DMS79 (cell line): ENCODE measurements at regions not wholly inside any gene's neighbourhood (a gene's known extent, or its start where the extent isn't known, plus 50 kb on each side); places are given as distances from the start of the nearest gene placed in this dataset.

Experiments
- DNase-seq: peaks from one replicate; lab custom pipeline; 2025; lab: John Stamatoyannopoulos, UW

DNA sequence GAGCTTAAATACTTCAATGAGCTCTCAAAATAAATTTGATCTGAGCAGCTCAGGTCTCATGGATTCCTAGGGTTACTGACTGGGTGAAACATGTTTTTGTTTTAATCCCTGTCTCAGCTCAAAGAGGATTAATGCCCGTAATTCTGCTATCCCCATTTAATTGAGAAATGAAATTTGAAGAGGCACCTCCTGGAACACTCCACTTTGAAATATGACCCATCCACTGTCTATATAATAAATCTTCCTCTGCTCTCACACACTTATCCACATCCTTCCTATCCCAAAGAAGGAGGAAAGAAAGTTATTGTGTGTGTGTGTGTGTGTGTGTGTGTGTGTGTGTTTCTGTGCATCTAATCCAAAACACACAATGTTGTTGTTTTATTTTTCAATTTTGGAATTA is 2082.4 kb upstream of the PIK3C3 start:
- no peak for DNase-seq

DNA sequence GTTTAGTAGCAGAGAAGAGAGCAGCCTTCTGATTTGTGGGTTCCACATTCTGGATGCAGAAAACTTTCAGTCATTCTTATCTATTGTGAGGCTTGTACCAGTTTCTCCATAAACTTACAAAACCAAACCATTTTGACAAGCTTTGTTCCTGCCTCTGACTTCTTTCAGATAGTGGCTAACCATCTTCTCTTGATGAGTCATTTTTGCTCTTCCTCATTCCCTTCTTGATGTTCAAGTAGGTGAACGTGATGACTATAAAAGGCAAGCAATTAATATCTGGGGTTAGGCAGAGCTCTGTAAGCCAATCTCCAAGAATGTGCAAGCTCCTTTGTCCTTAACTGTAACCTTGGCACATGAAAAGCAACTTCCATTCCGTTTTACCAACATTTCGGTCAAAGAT is 2083.1 kb upstream of the PIK3C3 start:
- no peak for DNase-seq

DNA sequence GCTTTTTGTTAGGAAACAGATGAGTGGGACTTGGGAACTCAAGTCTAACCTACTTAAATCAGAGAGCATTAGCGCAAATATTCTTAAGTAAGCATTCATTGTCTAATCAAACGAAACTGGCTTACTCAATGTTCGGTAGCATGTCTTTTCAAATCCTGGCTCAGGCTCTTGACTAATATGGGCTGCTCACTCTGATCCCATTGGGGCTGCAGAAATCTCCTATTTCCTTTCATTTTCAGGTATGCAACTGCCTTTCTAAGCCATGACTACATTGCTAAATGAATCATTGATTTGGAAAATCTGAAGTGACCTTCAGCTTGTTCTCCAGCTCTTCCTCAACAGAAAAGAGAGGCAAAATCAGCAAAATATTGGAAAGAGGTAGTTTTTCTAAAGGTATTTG is 2084.4 kb upstream of the PIK3C3 start:
- no peak for DNase-seq

DNA sequence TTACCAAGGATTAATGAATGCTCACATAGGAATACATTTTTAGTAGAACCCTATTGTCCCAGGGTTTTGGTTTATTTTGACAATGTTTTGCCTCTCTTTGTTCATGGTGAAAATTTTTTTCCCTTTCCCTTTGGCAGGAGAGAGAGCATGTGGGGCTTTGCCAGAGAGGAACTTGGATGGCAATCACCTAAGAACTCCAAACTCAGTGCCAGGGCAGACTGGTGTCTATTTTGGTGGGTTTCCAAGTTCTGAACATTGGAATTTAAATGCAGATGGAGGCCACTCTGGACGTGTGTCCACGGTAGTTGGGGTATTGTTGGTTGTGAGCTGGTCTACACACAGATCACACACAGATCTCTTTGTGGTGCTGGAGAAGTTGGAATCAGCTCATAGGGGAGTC is 2091.1 kb upstream of the PIK3C3 start:
- no peak for DNase-seq

DNA sequence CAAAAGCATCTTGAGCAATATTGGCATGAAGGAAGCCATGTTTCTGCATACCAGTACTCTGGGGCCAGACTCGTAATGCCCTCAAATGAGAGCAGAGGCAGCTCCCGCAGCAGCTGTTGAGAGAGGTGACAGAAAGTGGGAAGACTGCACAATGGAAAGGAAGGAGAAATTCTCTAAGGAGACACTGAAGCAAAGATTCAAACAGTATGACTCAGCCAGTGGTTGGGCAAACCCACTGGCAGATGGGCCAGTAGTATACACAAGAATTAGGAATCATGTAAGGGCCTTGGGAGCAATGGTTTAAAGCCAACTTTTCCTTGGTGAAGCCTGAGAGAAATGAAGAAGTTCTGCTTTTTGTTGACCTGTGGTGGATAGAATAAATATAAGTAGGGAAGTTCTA is 2092.7 kb upstream of the PIK3C3 start:
- DNase-seq: no peak

DNA sequence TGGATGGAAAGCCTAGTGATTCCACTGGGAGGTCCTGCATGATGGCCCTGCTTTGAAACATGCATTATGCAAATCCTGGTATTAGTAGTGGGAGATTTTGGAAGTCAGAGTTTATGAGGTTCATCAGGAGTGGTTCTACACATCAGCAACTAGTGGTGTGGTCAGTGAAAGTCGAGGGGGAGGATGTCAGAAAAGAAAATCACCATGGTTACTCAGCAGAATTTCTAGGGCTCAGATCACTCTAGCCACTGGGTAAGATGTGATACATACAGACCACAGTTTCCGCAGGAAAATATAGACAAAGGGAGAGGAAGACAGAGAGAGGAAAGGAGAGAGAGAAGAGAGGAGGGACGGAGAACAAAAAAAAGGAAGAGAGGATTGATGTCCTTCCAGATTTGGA is 2100.7 kb upstream of the PIK3C3 start:
- no peak for DNase-seq

DNA sequence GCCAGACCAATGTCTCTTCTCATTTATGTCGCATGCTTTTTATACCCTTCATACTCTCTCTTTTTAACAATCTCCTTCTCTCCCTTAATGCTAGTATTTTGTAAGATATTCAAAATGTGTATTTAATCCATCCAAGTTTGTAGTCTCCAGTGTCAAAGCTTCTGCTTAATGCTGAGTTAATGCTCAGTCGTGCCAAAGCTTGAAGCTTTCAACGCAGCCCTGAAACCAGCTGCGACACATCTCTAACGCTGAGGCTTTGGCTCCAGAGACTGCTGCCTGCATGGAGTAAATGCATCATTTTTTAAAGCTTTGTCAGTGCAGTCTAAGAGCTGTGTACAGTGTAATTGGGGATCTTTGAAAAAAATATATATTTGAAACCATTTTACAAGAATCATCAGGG is 2108.8 kb upstream of the PIK3C3 start:
- no peak for DNase-seq

DNA sequence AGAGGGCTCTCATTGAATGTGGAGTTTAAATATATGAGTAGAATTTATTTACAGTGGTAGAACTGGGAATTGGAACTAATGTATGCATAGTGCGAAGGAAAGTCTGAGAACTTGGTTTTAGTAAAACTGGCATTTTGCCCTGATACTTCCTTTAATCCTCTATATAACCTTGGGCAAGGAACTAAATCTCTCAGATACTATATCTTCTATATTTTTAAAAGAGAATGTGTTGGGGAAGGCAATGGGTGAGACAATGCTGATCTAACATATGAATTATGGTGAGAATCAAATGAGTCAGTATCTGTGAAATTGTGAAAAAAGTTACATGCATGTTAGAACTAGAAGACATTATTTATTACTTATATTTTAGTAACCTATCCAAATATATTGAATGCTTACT is 2109.4 kb upstream of the PIK3C3 start:
- DNase-seq: no peak

DNA sequence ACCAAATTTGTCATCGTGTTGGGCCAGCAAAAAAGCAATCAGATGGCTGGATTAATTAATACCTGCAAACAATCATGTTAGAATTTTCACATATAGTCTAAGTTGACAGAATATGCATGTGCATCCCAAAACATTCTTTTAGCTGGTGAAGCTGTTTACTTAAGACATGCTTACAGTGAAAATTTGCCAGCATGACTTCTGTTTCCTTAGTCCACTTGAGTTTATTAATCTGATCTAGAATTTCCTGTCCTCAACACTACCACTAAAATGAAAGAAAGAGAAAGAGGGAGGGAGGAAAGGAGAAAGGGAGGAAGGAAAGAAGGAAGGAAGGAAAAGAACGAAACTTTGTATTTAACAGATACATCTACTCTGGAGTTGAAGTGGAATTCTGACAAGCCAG is 2109.9 kb upstream of the PIK3C3 start:
- no peak for DNase-seq

DNA sequence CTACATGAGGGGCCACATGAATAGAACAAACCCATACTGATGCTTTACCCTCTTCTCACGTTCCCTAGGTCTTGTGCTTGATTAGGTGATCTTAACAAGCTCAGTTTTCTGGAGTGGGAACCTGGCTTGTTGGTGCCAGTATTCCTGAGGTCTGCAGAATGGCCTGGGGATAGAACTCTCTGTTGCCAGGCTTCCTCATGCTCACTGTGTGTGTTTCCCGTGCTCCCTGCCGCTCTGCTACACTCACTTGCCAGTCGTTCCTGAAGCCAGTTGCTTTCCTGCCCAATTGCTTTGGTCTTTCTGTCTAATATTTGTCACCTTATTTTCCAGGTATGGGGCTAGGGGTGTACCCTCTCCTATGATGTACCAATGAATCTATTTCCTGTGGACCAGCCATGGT is 2111.5 kb upstream of the PIK3C3 start:
- DNase-seq: no peak

DNA sequence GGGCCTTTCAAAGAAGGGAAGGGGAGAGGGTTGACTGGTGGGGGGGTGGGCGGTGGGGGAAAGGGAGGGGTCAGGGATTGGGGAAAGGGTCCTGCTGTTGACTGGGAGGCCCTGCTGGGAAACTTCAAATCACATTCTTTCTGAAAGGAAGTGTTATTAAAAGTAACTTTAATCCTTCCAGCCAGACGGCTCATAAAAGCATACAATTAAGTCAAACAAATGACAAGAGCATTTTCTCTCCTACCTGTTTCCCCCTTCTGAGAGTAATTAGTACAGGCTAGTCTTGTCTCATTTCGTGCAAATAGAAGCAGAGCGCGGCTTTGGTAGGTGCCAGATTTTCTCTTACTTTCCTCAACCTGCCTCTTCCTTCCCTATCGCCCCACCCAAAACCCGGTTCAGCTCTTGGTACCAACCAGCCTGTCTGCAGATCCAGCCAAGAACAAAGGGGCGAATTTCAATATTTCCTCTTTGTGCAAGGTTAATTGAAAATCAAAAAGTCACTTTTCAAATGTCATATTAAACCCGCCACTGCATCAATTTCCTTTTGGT is 2112.6 kb upstream of the PIK3C3 start:
- DNase-seq: no peak

DNA sequence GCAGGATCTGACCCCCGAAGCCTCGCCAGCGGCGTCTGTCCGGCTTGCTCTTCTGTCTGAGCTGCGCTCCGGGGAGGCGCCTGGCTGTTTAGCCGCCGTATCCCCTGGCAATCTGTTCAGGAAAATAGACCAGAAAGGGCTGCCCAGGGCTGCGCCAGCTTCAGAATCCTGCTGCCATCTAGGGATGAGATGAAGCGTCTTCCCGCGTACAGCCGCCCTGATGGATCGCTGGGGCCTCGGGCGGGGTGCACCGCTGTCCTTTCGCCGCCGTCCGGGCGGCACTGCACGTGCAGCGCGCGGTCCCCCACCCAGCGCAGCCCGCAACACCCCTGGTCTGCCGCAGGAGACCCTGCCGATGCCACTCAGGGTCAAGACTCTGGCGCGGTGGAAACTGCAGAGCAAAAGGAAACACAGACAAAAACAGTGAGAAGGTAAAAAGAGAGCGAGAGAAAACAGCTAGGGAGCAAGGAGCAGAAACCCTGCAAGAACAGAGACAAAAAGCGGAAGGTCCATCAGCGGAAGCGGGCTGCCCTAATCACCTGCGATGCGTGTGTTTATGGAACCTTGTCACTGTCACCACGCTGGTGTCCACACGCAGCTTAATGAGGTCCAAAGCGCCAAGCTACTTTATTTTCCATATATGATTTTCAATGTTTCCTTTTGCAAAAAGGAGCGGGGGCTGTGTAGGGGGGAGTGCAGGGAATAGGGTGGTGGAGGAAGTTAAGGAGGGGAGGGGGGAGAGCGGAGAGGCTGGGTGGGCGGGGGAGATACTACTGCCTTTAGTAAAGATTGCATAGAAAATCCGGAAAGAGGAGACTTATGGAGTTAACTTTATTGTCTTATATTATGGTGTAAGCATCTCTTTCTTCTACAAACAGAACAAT is 2113.3 kb upstream of the PIK3C3 start:
- peak; percentile 51 for DNase-seq

DNA sequence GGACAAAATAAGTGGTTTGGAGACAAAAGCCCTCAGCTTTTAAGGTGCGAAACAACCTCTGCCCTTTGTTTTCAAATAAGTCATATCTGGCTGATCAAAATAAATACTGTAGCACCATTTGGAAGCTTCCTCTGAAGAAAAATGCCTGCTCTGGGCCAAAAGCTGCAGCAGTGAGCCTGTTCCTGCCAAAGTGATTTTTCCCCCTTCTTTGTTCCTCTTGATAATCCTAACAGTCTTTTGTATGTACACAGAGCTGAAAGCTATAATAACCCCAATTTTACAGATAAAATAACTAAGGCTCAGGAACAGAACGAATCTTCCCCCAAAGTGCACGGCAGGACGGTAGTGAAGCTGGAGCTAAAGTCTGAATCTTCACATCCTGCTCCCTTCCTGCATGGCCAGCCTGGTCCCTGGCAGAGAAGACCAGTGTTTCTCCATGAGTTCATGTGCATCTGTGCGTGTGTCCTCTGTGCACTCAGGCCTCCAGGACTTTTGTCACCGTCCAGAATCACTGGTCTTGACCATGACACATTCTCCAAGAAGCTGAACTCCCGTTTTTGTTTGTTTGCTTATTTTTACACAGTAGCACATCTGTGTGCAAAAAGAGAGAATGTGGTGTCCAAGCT is 2114.1 kb upstream of the PIK3C3 start:
- no peak for DNase-seq

DNA sequence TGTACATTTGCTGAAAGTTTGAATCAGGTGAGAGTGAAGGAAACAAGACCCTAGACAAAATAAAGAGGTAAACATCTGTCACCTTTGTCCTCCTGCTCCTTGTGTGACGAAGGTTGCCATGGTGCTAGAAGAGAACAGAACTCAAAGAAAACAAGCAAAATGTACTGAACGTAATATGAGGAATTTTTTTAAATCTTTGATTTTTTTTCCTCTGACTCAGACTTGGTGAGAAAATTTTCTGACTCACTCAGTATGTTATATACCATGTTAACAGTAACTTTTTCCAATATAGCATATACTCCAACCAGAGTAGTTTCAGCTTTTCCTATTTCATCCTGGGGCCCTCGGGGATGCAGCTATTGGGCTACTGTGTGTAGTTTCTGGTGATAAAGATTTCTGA is 2114.6 kb upstream of the PIK3C3 start:
- DNase-seq: no peak

DNA sequence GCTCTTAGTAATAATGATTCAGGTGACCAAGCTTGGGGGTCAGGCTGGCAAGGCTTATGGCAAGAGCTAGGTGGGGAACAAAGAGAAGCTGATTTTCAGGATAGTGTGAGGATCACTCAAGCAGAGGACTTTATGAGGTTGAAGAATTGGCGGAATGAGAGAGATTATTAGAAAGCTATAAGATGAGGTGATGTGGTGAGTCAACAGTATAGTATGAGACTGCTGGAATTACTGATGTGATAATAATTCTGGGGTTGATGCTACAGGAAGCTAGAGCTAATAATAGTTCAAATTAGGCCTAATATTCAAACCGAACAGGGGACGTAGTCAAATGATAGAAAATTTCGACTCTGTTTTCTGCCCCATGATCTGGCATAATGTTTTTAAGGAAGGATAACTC is 2115.3 kb upstream of the PIK3C3 start:
- no peak for DNase-seq

DNA sequence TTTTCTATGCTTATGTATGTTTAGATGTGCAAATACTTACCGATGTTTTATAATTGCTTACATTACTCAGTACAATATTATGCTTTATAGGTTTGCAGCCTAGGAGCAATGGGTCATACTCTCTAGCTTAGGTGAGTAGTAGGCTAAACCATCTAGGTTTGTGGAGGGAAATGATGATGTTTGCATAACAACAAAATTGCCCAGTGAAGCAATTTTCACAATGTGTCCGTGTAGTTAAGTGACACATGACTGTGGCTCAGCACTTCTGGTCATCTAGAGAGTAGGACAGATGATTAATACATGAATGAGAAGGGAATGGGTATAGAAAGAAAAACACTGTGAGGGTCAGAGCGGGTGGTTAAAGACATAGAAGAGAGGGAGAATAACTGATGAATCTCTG is 2116.2 kb upstream of the PIK3C3 start:
- no peak for DNase-seq

DNA sequence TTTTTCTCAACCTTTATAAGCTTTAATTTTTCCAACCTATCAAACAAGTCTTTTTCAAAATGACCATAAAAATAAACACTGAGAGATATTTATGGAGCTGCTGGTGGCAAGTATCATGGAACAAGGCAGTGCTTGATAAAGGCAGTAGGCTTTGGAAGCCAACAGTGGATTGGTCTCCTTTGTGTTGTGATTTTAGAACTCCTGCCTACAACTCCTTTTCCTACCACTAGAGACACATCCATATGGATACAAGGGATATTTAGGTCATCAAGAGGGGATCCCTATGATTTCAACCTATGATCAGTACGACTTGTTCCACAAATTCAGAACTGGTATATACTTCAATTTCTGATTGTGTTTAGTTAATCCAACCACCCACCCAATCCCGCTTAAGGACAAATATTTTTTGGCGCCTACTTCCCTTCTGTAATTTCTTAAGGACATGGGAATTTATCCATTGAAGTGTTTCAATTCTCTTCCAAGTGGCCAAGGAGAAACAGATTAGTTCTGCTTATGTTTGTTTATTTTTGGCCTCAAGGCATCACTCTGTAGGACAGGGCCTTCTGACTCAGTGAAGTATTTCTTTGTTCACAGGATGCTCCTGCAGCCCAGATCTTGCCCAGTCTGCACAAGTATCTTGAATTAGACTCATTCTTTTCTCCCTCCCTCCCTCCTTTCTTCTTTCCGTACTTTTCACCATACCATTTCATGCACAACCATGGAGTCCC is 2119.6 kb upstream of the PIK3C3 start:
- DNase-seq: no peak

DNA sequence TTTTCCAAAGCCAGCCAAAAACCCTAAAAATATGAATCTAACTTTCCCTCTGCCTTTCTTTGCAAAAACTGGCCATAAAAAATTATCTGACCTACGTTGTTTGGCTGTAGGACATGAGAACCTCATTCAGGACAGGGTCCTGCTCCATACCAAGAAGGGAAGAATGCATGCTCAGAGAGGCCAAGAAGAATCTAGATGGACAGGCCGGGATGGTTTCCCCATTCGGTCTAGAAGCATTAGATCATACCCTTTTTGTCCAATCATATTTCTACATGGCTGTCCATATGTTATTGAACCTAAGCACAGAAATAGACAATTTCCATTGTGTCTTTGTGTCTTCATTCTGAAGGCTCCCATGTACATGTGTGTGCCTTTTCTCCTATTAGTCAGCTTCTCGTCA is 2120.4 kb upstream of the PIK3C3 start:
- DNase-seq: no peak

DNA sequence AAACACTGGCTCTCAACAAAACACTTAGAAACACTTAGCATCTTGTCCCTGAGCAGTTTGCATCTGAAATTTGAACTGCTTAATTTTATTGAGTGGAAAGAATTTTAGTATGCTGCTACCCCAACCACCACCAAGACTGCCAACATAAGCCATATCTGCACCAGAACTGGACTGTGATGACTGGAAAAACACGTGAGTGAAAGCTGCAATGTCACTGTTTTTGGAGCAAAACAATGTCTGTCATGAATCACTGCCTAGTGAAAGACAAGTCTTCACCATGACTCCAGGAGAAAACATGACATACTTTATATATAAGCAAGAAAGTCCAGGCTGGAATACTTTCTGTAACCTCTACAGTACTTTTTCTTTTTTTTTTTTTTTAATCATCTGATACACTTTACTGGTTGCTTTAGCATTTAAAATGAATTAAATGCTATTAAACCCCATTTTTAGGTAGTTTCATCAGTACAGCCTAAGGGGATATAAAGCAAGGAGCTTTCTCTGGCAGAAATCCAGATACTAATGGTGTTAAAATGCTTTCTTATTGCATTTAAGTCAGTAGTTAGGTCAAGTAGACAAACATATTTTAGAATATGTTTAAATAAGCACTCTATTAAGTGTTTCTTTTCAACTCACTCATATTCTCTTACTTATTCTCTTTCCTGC is 2129.4 kb upstream of the PIK3C3 start:
- DNase-seq: peak; percentile 98

DNA sequence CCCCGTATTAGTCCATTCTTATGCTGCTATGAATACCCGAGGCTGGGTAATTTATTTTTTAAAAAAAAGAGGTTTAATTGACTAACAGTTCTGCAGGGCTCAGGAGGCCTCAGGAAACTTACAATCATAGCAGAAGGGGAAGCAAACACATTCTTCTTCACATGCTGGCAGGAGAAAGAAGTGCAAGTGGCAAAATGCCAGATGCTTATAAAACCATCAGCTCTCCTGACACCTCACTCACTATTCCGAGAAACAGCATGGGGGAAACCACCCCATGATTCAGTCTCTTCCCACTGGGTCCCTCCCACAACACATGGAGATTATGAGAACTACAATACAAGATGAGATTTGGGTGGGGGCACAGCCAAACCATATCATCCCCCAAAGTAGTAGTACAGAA is 2148.5 kb upstream of the PIK3C3 start:
- no peak for DNase-seq

DNA sequence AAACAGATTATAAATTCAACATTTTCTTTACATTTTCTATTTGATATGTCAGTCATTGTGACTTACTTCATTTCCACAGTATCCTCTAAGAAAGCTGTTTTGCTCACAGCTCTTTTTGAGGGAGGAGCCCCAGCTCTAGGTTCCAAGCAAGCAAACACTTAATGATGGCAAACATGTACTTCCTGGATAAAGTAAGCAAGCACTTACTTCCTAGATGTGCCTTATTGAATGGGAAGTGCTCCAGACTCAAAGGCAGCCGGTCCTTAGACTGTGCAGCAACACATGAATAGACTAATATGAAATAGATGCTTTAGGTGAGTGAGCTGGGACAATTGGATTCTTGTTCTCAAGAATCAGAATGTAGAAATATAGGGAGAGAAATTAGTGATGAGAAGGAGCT is 2149.8 kb upstream of the PIK3C3 start:
- DNase-seq: no peak

DNA sequence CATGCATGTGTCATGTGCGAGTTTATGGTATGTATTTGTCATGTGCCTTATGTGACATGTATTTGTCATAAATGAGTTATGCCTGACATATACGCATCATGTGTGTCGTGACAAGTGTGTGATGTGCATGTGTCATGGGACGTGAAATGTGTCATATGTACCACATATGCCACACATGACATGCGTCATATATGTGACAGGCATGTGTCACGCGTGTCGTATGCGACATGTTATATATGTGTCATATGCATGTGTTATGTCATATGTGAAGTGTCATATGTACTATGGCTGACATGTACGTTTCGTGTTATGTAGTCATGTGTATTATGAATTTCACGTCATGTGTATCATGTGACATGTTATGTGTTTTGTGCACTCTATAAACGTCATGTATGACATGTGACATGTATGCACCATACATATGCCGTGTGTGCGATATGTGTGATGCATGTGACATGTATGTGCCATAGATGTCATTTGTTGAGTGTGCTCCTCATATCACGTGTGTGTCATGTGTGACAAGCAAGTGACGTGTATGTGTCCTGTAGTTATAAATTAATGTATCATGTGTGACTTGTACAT is 2152.3 kb upstream of the PIK3C3 start:
- no peak for DNase-seq
